HG03521 (cell line): ENCODE measurements at regions not wholly inside any gene's neighbourhood (a gene's known extent, or its start where the extent isn't known, plus 50 kb on each side); places are given as distances from the start of the nearest gene placed in this dataset.

Source experiments
- ATAC-seq: cut with Tn5 transposase; IDR thresholded peaks from one replicate; pipeline ENCODE4 v1.9.1; 2021; ENCODE audit warnings: mild to moderate bottlenecking, moderate library complexity; ENCODE audit not compliant: unreplicated experiment

DNA sequence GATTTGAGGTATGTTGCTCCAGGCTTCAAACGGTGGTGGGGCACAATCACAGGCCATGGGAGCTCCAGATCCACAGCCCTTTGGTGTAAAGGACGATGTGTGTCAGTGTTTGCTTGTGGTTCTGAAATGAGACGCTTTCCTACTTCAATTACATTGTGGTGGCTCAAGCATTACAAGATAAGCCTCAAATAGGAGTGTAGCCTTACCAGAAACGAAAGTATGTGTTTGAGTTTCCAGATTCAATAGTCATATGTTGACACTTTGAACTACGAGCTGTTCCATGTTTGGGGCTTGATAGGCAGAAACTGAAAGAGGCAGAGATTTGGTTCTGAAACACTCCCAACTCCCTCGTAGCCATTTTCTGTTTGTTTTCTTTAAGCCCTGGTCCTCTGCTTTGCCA is 187.1 kb downstream of the MYLK4 start:
- ATAC-seq, result peak; percentile 66

GRCh38 chr6:2562721-2563451 is 187.8 kb downstream of the MYLK4 start:
- ATAC-seq, result no peak

DNA sequence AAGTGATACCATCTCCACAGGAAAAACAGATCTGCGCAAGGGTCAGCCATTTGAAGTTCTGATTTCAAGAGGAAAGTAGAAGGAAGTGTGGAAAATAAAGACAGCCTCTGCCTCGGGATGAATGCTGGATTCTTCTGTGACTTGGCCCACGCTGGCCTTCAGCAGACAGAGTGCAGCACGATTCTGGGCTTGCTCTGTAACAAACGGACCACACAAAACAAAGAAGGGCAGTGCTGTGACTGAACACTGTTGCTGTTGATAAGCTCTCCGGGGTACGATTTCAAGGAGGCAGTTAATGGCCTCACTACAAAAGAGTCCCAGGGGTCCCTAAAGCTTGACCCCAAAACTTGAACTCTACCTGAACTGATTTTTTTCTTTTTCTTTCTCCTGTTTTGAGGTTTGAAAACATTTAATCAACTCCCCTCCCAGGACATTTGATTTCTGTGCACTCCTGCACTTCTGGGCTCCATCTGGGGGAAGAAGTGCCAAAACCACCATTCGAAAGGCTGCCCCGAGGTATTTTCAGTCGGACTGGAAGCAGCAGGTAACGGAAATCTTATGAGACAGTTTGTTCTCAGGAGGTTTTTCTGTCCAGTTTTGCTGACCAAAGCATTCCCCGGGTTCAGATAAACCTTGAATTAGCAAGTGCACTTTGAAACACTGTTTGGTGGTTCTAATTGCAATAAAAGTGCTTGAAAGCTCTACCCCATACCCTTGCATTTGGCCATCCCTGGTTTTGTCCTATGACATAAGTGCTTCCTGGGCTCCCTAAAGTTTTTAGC is 189.6 kb downstream of the MYLK4 start:
- no peak for ATAC-seq

GRCh38 chr6:2560140-2560818 is 190.4 kb downstream of the MYLK4 start:
- ATAC-seq, result no peak

- ATAC-seq, result no peak
Observed at GRCh38 chr6:2558861-2559801, 191.6 kb downstream of the MYLK4 start.

DNA sequence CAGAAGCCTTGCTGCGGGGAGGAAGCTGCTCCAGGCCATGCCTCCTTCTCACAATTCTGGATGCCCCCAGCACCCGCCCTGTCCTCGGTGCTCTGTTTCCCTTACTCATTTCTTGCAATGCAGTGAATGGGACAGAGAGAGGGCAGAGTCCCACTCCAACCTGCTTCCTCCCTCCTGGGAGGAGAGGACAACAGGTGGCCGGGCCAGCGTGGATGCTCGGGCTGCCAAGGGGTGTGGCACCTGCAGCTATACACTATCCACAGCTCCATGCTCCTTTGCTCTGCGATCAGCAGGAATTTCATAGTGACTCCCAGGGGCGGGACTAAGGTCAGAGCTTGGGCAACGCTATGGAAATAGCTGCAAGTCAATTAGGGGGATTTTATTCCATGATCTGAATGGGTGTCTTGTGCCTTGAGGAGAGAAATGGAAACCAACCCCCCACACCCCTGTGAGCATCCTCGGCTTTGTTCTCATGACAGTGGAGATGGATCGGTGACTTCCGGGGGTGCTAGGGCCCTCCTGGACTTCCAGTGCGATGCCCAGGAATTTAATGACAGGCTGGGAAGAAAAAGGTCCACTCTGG is 192.5 kb downstream of the MYLK4 start:
- no peak for ATAC-seq

- no peak for ATAC-seq
Observed at GRCh38 chr6:2557181-2557720, 193.5 kb downstream of the MYLK4 start.

DNA sequence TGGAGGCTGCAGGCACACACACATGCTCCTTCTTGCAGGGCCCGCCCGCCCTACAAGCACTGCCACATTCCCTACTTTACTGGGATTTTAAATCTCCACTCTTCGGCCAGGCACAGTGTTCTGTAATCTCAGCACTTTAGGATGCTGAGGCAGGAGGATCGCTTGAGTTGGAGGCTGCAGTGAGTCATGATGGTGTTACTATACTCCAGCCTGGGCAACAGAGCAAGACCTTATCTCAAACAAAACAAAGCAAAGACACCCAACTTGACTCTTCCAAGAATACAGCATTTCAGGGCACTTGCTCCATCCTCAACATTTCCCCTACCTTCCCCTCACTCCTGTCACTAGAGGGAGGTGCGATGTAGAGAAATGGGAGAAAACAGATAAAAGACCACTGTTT is 194.0 kb downstream of the MYLK4 start:
- no peak for ATAC-seq

DNA sequence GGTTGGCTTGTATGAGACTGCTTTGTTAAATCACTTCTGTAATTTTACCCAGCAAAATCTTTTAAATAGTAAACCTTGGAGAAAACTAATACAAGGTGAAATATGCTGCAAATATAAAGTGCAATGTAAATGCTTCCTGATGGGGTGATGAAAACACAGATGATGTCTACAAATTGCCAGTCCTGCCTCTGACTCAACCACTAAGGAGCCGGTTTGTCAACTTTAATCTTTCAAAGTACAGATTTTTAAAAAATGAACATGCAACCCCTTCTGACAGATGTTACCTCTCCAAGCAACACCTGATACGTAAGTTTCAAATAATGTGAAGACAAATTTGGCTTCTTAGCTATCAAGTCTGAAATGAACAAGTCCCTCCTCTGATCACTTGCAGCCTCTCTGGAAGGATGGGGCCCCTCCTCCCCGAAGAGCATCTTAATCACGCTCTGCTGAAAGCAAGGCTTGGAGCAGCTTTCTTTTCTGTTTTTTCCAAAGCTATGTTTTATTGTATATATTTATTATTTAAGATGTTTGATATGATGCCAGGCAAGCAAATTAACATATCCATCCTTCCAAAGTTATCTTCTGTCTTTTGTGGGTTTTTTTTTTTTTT is 196.0 kb downstream of the MYLK4 start:
- ATAC-seq, result no peak

GRCh38 chr6:2552526-2553154 is 198.1 kb downstream of the MYLK4 start:
- ATAC-seq, result no peak

DNA sequence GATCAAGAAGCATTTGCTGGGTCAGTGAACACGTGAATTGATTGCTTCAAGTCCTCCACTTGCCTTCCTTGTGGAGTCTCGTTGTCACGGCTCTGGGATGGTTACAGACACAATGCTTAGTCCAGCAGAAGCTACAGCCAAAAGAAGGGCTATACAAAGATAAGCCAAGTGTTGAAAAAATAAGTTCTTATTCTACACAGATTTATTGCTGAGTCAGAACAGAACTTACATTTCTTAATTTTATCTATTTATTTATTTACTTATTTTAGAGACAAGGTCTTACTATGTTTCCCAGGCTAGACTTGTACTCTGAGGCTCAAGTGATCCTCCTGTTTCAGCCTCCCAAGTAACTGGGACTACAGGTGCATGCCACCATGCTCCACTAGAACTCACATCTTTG is 199.0 kb downstream of the MYLK4 start:
- no peak for ATAC-seq

GRCh38 chr6:2550247-2550646 is 200.5 kb downstream of the MYLK4 start:
- ATAC-seq, result no peak

GRCh38 chr6:2549834-2550233 is 200.9 kb downstream of the MYLK4 start:
- no peak for ATAC-seq

GRCh38 chr6:2547355-2547754 is 203.4 kb downstream of the MYLK4 start:
- ATAC-seq, result no peak

DNA sequence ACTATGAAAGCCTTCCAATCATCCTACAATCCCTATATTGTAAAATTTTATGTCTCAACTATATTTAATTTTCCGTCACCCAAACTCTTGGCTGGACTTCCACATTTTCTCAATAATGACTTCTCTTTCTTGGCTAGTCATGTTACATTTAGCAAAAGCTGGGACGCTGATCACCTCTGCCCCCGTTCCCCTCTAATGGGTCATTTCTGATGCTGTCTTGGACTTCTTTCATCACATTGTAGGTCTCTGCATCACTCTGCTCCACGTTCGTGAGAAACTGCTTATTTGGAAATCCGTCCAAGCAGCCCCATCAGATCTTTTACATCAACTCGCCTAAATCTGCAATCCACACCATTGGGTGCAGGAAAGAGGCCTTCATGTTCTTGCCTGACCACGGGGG is 203.8 kb downstream of the MYLK4 start:
- ATAC-seq, result no peak

GRCh38 chr6:2545383-2546038 is 205.2 kb downstream of the MYLK4 start:
- ATAC-seq, result no peak

DNA sequence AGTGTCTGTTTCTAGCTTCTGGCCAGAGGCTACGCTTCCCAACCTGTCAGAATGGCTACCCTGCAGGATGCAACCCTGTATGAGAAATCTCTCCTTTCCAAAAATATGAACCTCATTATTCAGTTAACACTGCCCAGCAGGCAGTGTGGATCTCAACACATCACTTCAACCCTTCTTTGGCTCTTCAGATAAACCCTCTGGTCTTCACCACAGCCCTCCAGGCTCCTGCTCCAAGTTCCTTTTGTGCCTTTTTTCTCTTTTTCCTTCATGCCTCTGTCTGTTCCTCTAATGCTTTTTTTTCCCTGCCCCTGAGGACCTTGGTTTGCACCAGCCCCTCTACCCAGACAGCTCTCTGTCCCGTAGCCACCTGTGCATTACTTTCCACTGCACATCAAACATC is 207.4 kb downstream of the MYLK4 start:
- no peak for ATAC-seq

DNA sequence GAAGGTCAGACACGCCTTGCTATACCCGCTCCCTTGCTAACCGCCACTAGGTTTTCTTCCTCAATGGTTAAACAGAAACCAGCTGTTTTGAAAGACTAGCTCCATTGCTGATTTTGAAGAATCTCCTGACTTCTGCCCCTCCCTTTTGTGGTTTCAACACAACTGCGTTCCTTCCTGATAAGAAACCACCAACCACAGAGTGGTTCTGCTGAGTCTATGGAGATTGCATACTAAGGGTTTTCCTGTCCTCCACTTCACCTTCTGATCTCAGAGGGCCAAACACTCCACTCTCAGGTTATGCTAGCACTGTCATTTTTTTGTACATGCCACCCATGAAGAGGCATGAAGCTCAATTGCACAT is 207.9 kb downstream of the MYLK4 start:
- no peak for ATAC-seq
